SK-N-SH (cell line): ENCODE measurements at regions not wholly inside any gene's neighbourhood (a gene's known extent, or its start where the extent isn't known, plus 50 kb on each side); places are given as distances from the start of the nearest gene placed in this dataset.

Experiments used
- GATA2 ChIP-seq: sonication (generic); formaldehyde crosslinking; IDR thresholded peaks from 2 replicates; pipeline ENCODE4 v1.5.0; 2020; ENCODE audit warnings: mild to moderate bottlenecking, missing genetic modification reagents
- NFIC ChIP-seq: IDR thresholded peaks from 2 replicates; pipeline ENCODE4 v1.4.0; 2012; ENCODE audit warnings: borderline replicate concordance
- POLR2AphosphoS5 ChIP-seq: IDR thresholded peaks from 2 replicates; pipeline ENCODE4 v1.6.1; 2012; ENCODE audit warnings: low read depth, low read length
- RFX5 ChIP-seq: IDR thresholded peaks from 2 replicates; pipeline ENCODE4 v1.6.1; 2012; ENCODE audit warnings: mild to moderate bottlenecking, improper control_type of control experiment, low read length
- TCF12 ChIP-seq: IDR thresholded peaks from 2 replicates; pipeline ENCODE4 v1.4.0; 2012
- YY1 ChIP-seq: IDR thresholded peaks from 2 replicates; pipeline ENCODE4 v1.4.0; 2012; ENCODE audit warnings: low read depth, mild to moderate bottlenecking
- TF ChIP-seq, protein P1 (sequence below): IDR thresholded peaks from 2 replicates; pipeline ENCODE4 v1.4.0; 2012; ENCODE audit warnings: low read depth
- TF ChIP-seq, protein P2 (sequence below): fragments of 150-350 bp; IDR thresholded peaks from 2 replicates; pipeline ENCODE4 v1.6.1; 2016; ENCODE audit warnings: mild to moderate bottlenecking, low read depth, low read length
- TF ChIP-seq, protein P3 (sequence below): fragments of 150-350 bp; IDR thresholded peaks from 2 replicates; pipeline ENCODE4 v1.6.1; 2017; ENCODE audit warnings: antibody characterized with exemption, low read length, low read depth, borderline replicate concordance
- TF ChIP-seq, protein P4 (sequence below): fragments of 200-600 bp; sonication (generic); IDR thresholded peaks from 2 replicates; pipeline ENCODE4 v1.6.1; 2017; ENCODE audit warnings: antibody characterized with exemption, mild to moderate bottlenecking, moderate library complexity

DNA sequence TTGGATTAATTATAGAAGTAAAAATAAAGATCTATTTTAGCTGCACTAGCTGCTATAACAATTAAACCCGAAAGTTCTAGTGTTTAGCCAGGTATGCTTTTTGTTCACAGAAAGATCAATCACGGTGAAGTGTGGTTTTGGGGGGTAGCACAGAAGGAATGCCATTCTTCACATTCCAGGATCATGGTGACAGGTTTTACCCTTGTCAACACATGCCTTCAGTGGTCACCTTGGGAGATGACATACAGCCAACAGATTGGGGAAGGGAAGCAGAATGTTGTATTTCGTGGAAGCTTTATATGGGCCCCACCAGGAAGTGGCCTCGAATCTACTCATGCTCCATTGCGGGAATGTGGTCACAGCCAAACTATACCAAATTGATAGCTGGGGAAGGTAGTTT lies 753.6 kb downstream of the RAPGEF2 start:
- no peak for TF ChIP-seq POLR2AphosphoS5
- no peak for TF ChIP-seq RFX5
- TF ChIP-seq YY1, result no peak
- TF ChIP-seq TCF12, result no peak
- TF ChIP-seq, protein P1, sequence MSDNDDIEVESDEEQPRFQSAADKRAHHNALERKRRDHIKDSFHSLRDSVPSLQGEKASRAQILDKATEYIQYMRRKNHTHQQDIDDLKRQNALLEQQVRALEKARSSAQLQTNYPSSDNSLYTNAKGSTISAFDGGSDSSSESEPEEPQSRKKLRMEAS, result no peak
- TF ChIP-seq GATA2 (CRISPR knock-in tag), result no peak
- TF ChIP-seq, protein P2, sequence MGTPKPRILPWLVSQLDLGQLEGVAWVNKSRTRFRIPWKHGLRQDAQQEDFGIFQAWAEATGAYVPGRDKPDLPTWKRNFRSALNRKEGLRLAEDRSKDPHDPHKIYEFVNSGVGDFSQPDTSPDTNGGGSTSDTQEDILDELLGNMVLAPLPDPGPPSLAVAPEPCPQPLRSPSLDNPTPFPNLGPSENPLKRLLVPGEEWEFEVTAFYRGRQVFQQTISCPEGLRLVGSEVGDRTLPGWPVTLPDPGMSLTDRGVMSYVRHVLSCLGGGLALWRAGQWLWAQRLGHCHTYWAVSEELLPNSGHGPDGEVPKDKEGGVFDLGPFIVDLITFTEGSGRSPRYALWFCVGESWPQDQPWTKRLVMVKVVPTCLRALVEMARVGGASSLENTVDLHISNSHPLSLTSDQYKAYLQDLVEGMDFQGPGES, result no peak
- TF ChIP-seq NFIC, result no peak
- TF ChIP-seq, protein P3, sequence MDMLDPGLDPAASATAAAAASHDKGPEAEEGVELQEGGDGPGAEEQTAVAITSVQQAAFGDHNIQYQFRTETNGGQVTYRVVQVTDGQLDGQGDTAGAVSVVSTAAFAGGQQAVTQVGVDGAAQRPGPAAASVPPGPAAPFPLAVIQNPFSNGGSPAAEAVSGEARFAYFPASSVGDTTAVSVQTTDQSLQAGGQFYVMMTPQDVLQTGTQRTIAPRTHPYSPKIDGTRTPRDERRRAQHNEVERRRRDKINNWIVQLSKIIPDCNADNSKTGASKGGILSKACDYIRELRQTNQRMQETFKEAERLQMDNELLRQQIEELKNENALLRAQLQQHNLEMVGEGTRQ, result no peak
- TF ChIP-seq, protein P4, sequence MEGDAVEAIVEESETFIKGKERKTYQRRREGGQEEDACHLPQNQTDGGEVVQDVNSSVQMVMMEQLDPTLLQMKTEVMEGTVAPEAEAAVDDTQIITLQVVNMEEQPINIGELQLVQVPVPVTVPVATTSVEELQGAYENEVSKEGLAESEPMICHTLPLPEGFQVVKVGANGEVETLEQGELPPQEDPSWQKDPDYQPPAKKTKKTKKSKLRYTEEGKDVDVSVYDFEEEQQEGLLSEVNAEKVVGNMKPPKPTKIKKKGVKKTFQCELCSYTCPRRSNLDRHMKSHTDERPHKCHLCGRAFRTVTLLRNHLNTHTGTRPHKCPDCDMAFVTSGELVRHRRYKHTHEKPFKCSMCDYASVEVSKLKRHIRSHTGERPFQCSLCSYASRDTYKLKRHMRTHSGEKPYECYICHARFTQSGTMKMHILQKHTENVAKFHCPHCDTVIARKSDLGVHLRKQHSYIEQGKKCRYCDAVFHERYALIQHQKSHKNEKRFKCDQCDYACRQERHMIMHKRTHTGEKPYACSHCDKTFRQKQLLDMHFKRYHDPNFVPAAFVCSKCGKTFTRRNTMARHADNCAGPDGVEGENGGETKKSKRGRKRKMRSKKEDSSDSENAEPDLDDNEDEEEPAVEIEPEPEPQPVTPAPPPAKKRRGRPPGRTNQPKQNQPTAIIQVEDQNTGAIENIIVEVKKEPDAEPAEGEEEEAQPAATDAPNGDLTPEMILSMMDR, result no peak
